Neural progenitor cell (in vitro differentiated cells): ENCODE measurements at regions not wholly inside any gene's neighbourhood (a gene's known extent, or its start where the extent isn't known, plus 50 kb on each side); places are given as distances from the start of the nearest gene placed in this dataset.

Experiments used
- EZH2 ChIP-seq: fragments of 200-600 bp; sonication (generic); IDR thresholded peaks from 2 replicates; pipeline ENCODE4 v1.6.1; 2017; ENCODE audit warnings: antibody characterized with exemption, mild to moderate bottlenecking, moderate library complexity
- EZH2phosphoT487 ChIP-seq: fragments of 200-600 bp; sonication (generic); IDR thresholded peaks from 2 replicates; pipeline ENCODE4 v1.6.1; 2017; ENCODE audit warnings: antibody characterized with exemption
- TF ChIP-seq, protein P1 (sequence below): fragments of 200-600 bp; sonication (generic); IDR thresholded peaks from 2 replicates; pipeline ENCODE4 v1.5.1; 2017; ENCODE audit warnings: antibody characterized with exemption, mild to moderate bottlenecking

DNA sequence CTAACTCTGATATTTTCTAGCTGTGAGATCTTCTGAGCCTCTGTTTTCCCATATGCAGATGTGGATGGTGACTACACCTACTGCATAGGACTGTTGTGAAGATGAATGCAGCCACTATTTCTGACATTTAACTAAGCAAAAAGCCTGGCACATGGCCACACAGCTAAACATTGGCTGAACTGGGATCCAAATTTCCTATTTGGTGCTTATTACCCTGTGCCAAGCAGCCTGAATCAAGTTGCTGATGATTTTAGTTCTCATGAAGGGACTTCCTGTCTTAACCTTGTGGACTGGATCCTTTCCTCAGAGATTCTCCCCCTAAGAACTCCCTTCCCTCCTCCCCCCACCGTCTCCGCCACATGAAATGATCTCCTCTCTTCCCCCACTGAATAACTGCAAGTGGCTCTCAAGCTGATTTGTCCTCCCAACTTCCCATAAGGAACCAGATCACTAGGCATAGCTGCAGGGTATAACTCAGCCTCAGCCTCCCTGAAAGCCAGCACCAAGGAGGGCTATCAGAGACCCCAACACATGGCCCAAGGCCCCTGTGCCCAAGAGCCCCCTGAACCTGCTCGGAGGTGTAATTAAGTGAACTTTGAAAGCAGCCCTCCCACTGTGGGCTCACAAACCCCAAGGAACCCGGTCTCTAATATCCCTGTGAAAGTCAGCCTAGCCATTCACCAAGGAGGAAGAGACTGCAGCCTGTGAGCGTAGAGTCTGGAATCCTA is 55.7 kb downstream of the MAFB start:
- TF ChIP-seq, protein P1, sequence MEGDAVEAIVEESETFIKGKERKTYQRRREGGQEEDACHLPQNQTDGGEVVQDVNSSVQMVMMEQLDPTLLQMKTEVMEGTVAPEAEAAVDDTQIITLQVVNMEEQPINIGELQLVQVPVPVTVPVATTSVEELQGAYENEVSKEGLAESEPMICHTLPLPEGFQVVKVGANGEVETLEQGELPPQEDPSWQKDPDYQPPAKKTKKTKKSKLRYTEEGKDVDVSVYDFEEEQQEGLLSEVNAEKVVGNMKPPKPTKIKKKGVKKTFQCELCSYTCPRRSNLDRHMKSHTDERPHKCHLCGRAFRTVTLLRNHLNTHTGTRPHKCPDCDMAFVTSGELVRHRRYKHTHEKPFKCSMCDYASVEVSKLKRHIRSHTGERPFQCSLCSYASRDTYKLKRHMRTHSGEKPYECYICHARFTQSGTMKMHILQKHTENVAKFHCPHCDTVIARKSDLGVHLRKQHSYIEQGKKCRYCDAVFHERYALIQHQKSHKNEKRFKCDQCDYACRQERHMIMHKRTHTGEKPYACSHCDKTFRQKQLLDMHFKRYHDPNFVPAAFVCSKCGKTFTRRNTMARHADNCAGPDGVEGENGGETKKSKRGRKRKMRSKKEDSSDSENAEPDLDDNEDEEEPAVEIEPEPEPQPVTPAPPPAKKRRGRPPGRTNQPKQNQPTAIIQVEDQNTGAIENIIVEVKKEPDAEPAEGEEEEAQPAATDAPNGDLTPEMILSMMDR, result no peak
- TF ChIP-seq EZH2, result no peak
- no peak for TF ChIP-seq EZH2phosphoT487
